ENCODE measurements at regions not wholly inside any gene's neighbourhood (a gene's known extent, or its start where the extent isn't known, plus 50 kb on each side); places are given as distances from the start of the nearest gene placed in this dataset.

DNA sequence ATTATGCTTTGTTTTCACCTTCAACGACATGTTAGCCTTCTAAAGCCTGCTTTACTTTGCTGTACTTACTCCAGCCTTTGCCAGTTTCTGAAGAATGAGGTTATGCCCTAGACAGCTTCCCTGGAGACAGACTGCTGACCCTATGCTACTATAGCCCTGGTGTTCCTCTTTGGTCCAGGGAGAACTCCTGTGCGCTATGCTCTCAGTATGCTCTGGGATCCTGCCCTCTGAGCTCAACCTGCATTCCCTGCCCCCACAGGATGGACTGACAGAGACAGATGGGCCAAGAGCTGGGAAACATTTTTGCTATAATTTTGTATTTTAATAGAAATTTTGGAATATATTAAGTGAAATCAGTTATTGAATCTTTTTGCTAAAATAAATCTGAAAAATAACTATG, 425.9 kb downstream of the TMA16 start:
- Histone ChIP-seq H3K4me1 (ENCODE audit: insufficient read depth, low read length) (no peaks in the 10 kb centered on the region), H3K27ac (ENCODE audit: low read depth, low read length) (no peak overlapping the region), H3K27me3 (ENCODE audit: insufficient read depth, low read length) (no peaks in the 10 kb centered on the region), H3K4me3 (ENCODE audit: low read length) (no peak overlapping the region), H3K9ac (ENCODE audit: low read depth, low read length) (no peak overlapping the region), H3K36me3 (ENCODE audit: insufficient read depth, low read length) (no peaks in the 10 kb centered on the region), H3K9me3 (ENCODE audit: insufficient read depth, low read depth, low read length) (no peaks in the 10 kb centered on the region)
- WGBS = 93% methylated on average over 2 of the region's 2 CpGs

DNA sequence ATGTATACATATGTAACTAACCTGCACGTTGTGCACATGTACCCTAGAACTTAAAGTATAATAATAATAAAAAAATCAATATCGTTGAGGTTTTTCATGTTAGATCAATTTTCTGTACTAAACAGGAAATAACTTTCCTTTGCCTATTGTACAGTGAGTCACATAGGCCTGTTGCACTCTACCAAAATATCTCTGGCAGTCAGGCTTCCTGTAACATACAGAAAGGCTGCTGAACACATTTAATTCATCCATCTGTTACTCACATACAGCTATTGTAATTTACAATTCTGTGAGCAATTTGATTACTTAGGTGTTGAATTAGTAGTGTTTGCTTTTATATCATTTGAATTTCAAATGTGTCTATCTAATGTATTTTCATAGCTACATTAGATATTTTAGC, 427.8 kb downstream of the TMA16 start:
- no peaks in the 10 kb centered on the region for H3K36me3 ChIP-seq (ENCODE audit: insufficient read depth, low read length)
- no peak overlapping the region for H3K4me3 ChIP-seq (ENCODE audit: low read length)
- no peaks in the 10 kb centered on the region for H3K4me1 ChIP-seq (ENCODE audit: insufficient read depth, low read length)
- no peaks in the 10 kb centered on the region for H3K9me3 ChIP-seq (ENCODE audit: insufficient read depth, low read depth, low read length)
- H3K9ac ChIP-seq (ENCODE audit: low read depth, low read length) = no peak overlapping the region
- no peak overlapping the region for H3K27ac ChIP-seq (ENCODE audit: low read depth, low read length)
- WGBS = 100% methylated on average over 1 of the region's 2 CpGs
- no peaks in the 10 kb centered on the region for H3K27me3 ChIP-seq (ENCODE audit: insufficient read depth, low read length)

DNA sequence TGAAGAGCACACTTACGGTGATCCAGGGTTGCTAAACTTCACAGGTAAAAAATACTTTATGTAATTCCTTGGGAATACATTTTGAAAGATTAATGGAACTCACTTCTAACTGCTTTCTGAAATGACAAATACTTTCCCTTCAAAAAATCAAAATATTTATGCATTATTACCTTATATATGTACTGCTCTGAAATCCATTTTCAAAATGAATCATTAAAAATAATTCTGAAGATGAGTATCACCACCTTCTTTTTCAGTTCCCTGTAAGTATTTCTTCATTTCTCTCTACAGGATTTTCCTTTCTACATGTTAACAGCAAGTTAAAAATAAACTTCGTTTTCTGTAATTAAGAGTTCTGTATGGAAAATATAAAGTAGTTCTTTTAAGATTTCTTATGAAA, 428.6 kb downstream of the TMA16 start:
- 90% methylated on average over 2 of the region's 2 CpGs for WGBS
- no peaks in the 10 kb centered on the region for H3K9me3 ChIP-seq (ENCODE audit: insufficient read depth, low read depth, low read length)
- no peak overlapping the region for H3K9ac ChIP-seq (ENCODE audit: low read depth, low read length)

DNA sequence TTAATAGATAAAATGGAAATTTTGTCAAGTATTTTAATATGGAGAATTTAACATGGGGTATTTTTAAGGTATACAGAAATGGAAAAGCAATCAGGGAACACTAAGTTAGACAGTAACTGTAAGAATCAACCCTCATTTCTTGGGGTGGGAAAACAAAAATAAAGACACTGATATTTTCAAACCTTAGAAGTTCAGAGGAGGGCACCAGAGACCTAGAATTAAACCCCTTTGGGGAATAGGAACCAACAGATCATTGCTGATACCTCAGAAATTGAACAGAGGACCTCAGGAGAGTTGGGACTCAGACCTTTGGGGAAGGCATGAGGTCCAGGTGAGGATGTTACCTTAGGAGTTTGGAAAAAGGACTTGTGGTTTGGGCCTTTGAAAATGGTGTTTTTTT, 435.6 kb downstream of the TMA16 start:
- H3K27me3 ChIP-seq (ENCODE audit: insufficient read depth, low read length) = no peaks in the 10 kb centered on the region
- no peaks in the 10 kb centered on the region for H3K36me3 ChIP-seq (ENCODE audit: insufficient read depth, low read length)
- no peak overlapping the region for H3K9ac ChIP-seq (ENCODE audit: low read depth, low read length)

More for the DNA sequence above, 428.6 kb downstream of the TMA16 start:
- Histone ChIP-seq H3K27me3 (ENCODE audit: insufficient read depth, low read length) (no peaks in the 10 kb centered on the region), H3K27ac (ENCODE audit: low read depth, low read length) (no peak overlapping the region), H3K4me1 (ENCODE audit: insufficient read depth, low read length) (no peaks in the 10 kb centered on the region), H3K4me3 (ENCODE audit: low read length) (no peak overlapping the region), H3K36me3 (ENCODE audit: insufficient read depth, low read length) (no peaks in the 10 kb centered on the region)

DNA sequence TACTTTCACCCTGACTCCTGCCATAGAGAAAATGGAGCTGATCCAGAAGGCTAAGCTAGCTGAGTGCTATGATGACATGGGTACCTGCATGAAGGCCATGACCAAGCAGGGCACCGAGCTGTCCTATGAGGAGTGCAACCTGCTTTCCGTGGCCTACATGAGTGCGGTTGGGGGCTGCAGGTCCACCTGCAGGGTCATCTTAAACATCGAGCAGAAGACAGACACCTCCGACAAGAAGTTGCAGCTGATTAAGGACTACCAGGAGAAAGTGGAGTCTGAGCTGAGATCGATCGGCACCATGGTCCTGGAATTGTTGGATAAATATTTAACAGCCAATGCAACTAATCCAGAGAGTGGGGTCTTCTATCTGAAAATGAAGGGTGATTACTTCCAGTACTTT, 438.0 kb downstream of the TMA16 start:
- Histone ChIP-seq H3K27me3 (ENCODE audit: insufficient read depth, low read length) (no peaks in the 10 kb centered on the region), H3K4me3 (ENCODE audit: low read length) (no peak overlapping the region), H3K9ac (ENCODE audit: low read depth, low read length) (no peak overlapping the region), H3K36me3 (ENCODE audit: insufficient read depth, low read length) (no peaks in the 10 kb centered on the region), H3K27ac (ENCODE audit: low read depth, low read length) (no peak overlapping the region), H3K9me3 (ENCODE audit: insufficient read depth, low read depth, low read length) (no peaks in the 10 kb centered on the region), H3K4me1 (ENCODE audit: insufficient read depth, low read length) (no peaks in the 10 kb centered on the region; the same call in 1 of the 2 replicates)
- WGBS = 94% methylated on average over 7 of the region's 7 CpGs

More for the DNA sequence above, 435.6 kb downstream of the TMA16 start:
- H3K9me3 ChIP-seq (ENCODE audit: insufficient read depth, low read depth, low read length) = no peaks in the 10 kb centered on the region
- H3K27ac ChIP-seq (ENCODE audit: low read depth, low read length) = no peak overlapping the region
- no peaks in the 10 kb centered on the region; the same call in 1 of the 2 replicates for H3K4me1 ChIP-seq (ENCODE audit: insufficient read depth, low read length)
- no peak overlapping the region for H3K4me3 ChIP-seq (ENCODE audit: low read length)

DNA sequence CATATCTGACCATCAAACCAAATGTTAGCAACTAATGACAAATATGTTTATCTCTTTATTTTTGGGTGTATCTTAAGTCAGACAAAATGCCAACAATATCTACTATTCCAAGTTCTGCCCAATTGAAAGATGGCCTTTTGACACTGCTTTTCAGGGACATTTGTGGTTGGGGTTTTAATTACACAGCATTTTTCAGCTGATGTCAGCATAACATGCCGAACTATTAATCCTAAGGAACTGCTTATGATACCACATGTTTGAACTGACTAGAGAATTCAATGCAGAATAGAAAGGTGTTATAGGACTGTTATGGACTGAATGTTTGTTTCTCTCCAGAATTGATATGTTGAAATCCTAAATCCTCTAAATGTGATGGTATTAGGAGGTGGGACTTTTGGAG, 445.1 kb downstream of the TMA16 start:
- Histone ChIP-seq H3K27ac (ENCODE audit: low read depth, low read length) (no peak overlapping the region), H3K4me3 (ENCODE audit: low read length) (no peak overlapping the region), H3K36me3 (ENCODE audit: insufficient read depth, low read length) (no peaks in the 10 kb centered on the region), H3K4me1 (ENCODE audit: insufficient read depth, low read length) (no peaks in the 10 kb centered on the region; the same call in 1 of the 2 replicates), H3K9me3 (ENCODE audit: insufficient read depth, low read depth, low read length) (no peaks in the 10 kb centered on the region), H3K9ac (ENCODE audit: low read depth, low read length) (no peak overlapping the region), H3K27me3 (ENCODE audit: insufficient read depth, low read length) (no peaks in the 10 kb centered on the region)
- WGBS = 100% methylated on average over 1 of the region's 1 CpG

DNA sequence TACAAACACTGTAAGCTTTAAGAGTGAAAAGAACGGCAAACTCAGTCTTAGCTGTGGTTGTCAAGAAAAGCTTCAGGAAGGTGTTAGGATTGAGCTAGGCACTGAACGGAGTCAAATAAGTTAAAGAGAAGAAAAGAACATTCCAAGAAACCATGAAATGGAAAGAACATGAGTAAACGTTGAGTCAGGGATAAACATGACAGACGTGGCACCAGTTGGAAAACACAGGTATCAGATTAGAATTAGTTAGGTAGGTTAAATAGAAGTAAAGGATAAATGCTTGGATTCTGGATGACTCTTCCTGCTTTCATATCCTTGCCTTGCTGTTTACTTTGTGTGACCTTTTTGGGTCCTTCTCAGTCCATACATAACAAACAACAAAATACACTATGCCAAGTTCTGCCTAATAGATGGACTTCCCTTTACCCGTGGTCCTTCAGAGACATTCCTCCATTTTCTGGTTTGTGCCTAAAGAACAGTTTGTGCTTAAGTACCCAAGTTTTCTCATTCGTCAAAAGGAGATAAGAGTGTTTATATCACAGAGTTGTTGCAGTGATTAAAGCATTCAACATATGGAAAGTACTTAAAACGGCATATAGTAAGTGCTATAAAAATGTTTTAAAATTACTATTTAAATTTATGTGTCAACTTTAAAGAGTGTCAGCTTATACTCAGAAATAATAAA, 446.9 kb downstream of the TMA16 start:
- Histone ChIP-seq H3K27me3 (ENCODE audit: insufficient read depth, low read length) (no peaks in the 10 kb centered on the region), H3K4me1 (ENCODE audit: insufficient read depth, low read length) (no peaks in the 10 kb centered on the region), H3K4me3 (ENCODE audit: low read length) (no peak overlapping the region), H3K9me3 (ENCODE audit: insufficient read depth, low read depth, low read length) (no peaks in the 10 kb centered on the region), H3K27ac (ENCODE audit: low read depth, low read length) (no peak overlapping the region), H3K9ac (ENCODE audit: low read depth, low read length) (no peak overlapping the region), H3K36me3 (ENCODE audit: insufficient read depth, low read length) (no peaks in the 10 kb centered on the region)
- WGBS = 91% methylated on average over 6 of the region's 7 CpGs

DNA sequence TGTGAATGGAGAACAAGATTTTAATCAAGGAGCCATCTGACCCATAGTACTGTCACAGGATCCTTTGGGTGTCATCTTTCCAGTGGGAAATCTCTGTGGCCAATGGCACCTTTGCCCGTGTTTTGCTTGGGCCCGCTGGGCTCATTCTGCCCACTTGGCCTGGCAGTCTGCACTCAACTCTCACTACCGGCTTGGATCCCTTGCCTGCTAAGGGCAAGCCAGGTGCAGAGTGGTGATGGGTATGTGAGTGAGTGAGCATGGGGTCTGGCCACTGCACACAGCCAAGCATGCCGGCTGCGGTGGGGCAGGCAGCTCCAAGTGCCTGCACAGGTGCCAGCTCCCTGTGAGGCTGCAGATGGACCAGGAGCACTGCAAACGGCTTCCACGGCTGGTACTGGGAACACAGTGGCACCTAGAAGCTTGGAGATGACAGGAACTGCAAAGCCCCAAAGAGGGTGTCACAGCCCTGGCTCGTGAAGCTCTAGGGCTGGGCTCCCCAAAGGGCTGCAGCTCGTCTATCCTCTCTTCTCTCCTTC, 454.5 kb downstream of the TMA16 start:
- Histone ChIP-seq H3K9ac (ENCODE audit: low read depth, low read length) (no peak overlapping the region), H3K27me3 (ENCODE audit: insufficient read depth, low read length) (no peaks in the 10 kb centered on the region), H3K4me1 (ENCODE audit: insufficient read depth, low read length) (no peaks in the 10 kb centered on the region), H3K36me3 (ENCODE audit: insufficient read depth, low read length) (no peaks in the 10 kb centered on the region), H3K4me3 (ENCODE audit: low read length) (no peak overlapping the region), H3K27ac (ENCODE audit: low read depth, low read length) (no peak overlapping the region), H3K9me3 (ENCODE audit: insufficient read depth, low read depth, low read length) (no peaks in the 10 kb centered on the region)
- 95% methylated on average over 9 of the region's 9 CpGs for WGBS

DNA sequence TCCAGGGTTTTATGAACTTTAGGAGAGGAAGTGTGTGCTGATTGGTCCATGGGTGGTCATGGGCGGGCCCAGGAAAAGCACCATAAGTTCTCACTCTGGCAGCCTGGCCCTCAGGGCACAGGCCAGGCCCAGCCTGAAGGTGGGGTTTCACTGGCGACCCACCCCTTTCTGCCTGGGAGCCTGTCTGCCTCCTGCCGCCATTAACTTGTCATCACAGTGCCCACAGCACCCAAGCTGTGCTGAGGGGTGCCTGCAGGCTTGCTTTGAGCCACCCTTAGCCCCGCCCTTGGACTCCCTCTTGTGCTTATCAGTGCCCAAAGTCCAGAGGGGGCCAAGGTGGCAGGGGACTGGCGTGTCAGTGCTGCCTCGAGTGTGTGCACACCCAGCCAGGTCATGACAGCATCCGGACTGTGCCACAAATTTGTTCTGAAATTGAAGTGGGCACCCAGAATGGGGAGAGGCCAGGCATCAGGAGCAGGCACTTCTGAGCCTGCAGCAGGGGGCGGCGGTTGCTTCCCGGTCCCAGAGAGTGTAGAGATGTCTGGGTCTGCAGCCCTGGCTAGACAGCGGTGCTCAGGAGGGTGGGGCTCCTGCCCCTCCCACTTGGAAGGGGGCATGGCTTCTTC, 455.6 kb downstream of the TMA16 start:
- Histone ChIP-seq H3K9ac (ENCODE audit: low read depth, low read length) (no peak overlapping the region), H3K9me3 (ENCODE audit: insufficient read depth, low read depth, low read length) (no peaks in the 10 kb centered on the region), H3K27me3 (ENCODE audit: insufficient read depth, low read length) (no peaks in the 10 kb centered on the region), H3K27ac (ENCODE audit: low read depth, low read length) (no peak overlapping the region), H3K4me1 (ENCODE audit: insufficient read depth, low read length) (no peaks in the 10 kb centered on the region), H3K4me3 (ENCODE audit: low read length) (no peak overlapping the region), H3K36me3 (ENCODE audit: insufficient read depth, low read length) (no peaks in the 10 kb centered on the region)
- 96% methylated on average over 11 of the region's 11 CpGs for WGBS

DNA sequence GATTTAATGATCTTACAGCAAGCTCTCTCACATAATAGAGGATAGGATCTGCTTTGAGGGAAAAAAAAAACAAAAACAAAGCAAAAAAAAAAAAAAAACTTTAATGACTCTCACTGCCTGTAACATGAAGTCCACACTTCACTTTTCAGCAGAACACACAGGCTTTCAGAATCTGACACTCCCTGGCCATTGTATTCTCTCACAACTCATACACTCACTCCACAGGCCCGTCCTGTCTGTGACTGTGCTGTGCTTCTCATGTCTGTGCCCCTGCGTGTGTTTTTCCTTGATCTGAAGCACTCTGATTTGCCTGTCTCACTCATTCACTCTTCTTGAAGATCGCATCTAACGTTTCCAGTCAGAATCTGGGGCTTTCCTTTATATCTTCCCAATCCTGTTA, 460.8 kb downstream of the TMA16 start:
- H3K36me3 ChIP-seq (ENCODE audit: insufficient read depth, low read length) = no peaks in the 10 kb centered on the region
- 90% methylated on average over 4 of the region's 4 CpGs for WGBS
- no peaks in the 10 kb centered on the region for H3K4me1 ChIP-seq (ENCODE audit: insufficient read depth, low read length)
- no peaks in the 10 kb centered on the region for H3K9me3 ChIP-seq (ENCODE audit: insufficient read depth, low read depth, low read length)
- no peak overlapping the region for H3K27ac ChIP-seq (ENCODE audit: low read depth, low read length)
- H3K9ac ChIP-seq (ENCODE audit: low read depth, low read length) = no peak overlapping the region
- H3K4me3 ChIP-seq (ENCODE audit: low read length) = no peak overlapping the region
- H3K27me3 ChIP-seq (ENCODE audit: insufficient read depth, low read length) = no peaks in the 10 kb centered on the region

DNA sequence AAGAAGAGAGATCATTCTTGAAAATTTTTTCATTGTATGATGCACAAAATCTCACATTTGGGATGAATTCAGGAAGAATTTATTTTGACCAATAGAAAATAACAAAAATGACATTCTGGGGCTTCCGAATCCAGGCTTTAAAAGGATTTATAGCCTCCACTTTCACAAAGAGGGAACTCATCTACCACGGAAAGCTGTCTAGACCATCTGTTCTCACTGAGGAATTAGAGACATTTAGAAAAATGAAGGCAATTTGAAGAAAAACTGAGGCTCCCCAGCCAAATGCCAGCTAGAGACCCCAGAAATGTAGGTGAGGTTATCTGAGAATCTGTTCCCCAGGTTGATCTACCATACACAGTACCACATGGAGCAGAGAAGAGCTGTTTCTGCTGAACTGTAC, 464.3 kb downstream of the TMA16 start:
- Histone ChIP-seq H3K36me3 (ENCODE audit: insufficient read depth, low read length) (no peaks in the 10 kb centered on the region), H3K9me3 (ENCODE audit: insufficient read depth, low read depth, low read length) (no peaks in the 10 kb centered on the region), H3K9ac (ENCODE audit: low read depth, low read length) (no peak overlapping the region), H3K27ac (ENCODE audit: low read depth, low read length) (no peak overlapping the region), H3K27me3 (ENCODE audit: insufficient read depth, low read length) (no peaks in the 10 kb centered on the region), H3K4me3 (ENCODE audit: low read length) (no peak overlapping the region), H3K4me1 (ENCODE audit: insufficient read depth, low read length) (no peaks in the 10 kb centered on the region)
- WGBS = 96% methylated on average over 2 of the region's 2 CpGs
